ENCODE measurements at regions not wholly inside any gene's neighbourhood (a gene's known extent, or its start where the extent isn't known, plus 50 kb on each side); places are given as distances from the start of the nearest gene placed in this dataset.

DNA sequence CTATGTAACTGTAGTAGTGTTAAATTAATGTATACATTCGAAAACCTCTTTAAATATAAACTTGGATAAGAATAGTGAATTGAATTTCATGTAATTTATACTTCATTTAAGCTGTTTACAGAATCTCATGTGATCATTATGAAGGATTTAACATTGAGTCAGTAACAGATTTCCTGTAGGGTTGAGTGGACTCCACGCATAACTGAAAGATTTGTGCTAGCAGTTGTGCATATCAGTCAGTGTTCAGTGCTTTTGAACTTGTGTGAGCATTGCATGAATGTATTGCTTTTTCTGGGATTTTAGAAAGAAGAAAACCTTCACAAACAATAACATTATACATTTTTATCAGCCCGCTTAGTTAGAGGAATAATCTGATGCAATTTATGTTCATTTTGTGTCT, 1435.3 kb downstream of the LRFN5 start:
- no peak for TF ChIP-seq POLR2A (IDR thresholded peaks at IDR 0.05)
- TF ChIP-seq, protein P1, sequence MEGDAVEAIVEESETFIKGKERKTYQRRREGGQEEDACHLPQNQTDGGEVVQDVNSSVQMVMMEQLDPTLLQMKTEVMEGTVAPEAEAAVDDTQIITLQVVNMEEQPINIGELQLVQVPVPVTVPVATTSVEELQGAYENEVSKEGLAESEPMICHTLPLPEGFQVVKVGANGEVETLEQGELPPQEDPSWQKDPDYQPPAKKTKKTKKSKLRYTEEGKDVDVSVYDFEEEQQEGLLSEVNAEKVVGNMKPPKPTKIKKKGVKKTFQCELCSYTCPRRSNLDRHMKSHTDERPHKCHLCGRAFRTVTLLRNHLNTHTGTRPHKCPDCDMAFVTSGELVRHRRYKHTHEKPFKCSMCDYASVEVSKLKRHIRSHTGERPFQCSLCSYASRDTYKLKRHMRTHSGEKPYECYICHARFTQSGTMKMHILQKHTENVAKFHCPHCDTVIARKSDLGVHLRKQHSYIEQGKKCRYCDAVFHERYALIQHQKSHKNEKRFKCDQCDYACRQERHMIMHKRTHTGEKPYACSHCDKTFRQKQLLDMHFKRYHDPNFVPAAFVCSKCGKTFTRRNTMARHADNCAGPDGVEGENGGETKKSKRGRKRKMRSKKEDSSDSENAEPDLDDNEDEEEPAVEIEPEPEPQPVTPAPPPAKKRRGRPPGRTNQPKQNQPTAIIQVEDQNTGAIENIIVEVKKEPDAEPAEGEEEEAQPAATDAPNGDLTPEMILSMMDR (IDR thresholded peaks at IDR 0.05): no peak
- TF ChIP-seq EP300 (IDR thresholded peaks at IDR 0.05): no peak
